Gastrocnemius medialis (tissue), 4 donors: ENCODE measurements at regions not wholly inside any gene's neighbourhood (a gene's known extent, or its start where the extent isn't known, plus 50 kb on each side); places are given as distances from the start of the nearest gene placed in this dataset.

ENCODE experiments used
- ATAC-seq, 2 donors: fragments of 150-250 bp; one replicate each; pipeline ENCODE4 v1.9.1; 2016
- DNase-seq, 2 donors: peaks; one replicate each; pipeline ENCODE4 v3.0.0-alpha.2; 2019
- H3K27ac ChIP-seq, 4 donors: fragments of 200-600 bp; sonication (generic); 1 replicate in 1 of 4; 2 replicates in 3 of 4; pipeline ENCODE4 v1.5.1; 2016 to 2018; ENCODE audit warnings: mild to moderate bottlenecking in 2 of 4, moderate library complexity in 1 of 4
- H3K27me3 ChIP-seq, 3 donors: fragments of 200-600 bp; sonication (generic) in 2 of 3; 1 replicate in 1 of 3; 2 replicates in 2 of 3; pipeline versions ENCODE4 v1.5.1 to v1.6.0; 2016 to 2019; ENCODE audit warnings: mild to moderate bottlenecking in 1 of 3, moderate library complexity in 1 of 3
- H3K36me3 ChIP-seq, 2 donors: fragments of 200-600 bp; sonication (generic) in 1 of 2; one replicate each; pipeline ENCODE4 v1.5.1; 2017 to 2018
- H3K4me1 ChIP-seq, 2 donors: fragments of 200-600 bp; sonication (generic) in 1 of 2; one replicate each; pipeline ENCODE4 v1.5.1; 2016 to 2017; ENCODE audit warnings: mild to moderate bottlenecking in 2 of 2
- H3K4me3 ChIP-seq, 4 donors: fragments of 200-600 bp; sonication (generic) in 3 of 4; 1 replicate in 1 of 4; 2 replicates in 3 of 4; pipeline ENCODE4 v1.5.1; 2016 to 2019; ENCODE audit warnings: mild to moderate bottlenecking in 2 of 4
- H3K9me3 ChIP-seq, 3 donors: fragments of 200-600 bp; sonication (generic) in 2 of 3; 1 replicate in 1 of 3; 2 replicates in 2 of 3; pipeline ENCODE4 v1.5.1; 2016 to 2019
- CTCF ChIP-seq, 5 experiments: fragments of 450-650 bp in 3 of 5; fragments of 200-600 bp in 2 of 5; sonication (generic) in 2 of 5; IDR thresholded peaks in 4 of 5; conservative IDR thresholded peaks in 1 of 5; 1 replicate in 4 of 5; 2 replicates in 1 of 5; pipeline ENCODE4 v1.5.1; 2016 to 2019; ENCODE audit warnings: antibody characterized with exemption in 5 of 5, mild to moderate bottlenecking in 3 of 5, moderate library complexity in 3 of 5
- POLR2A ChIP-seq, 2 donors: fragments of 450-650 bp; IDR thresholded peaks; one replicate each; pipeline ENCODE4 v1.6.1; 2017; ENCODE audit warnings: antibody characterized with exemption in 2 of 2, mild to moderate bottlenecking in 2 of 2, moderate library complexity in 2 of 2
- in situ Hi-C, 4 donors: fragments of 200-750 bp; cut with MboI; loops; one replicate each; pipeline versions ENCODE4 v1.15.0 to v1.8.0; 2017; ENCODE audit warnings: low sequenced_read_pairs in 4 of 4
- intact Hi-C: fragments of 100-400 bp; cut with DNase I; formaldehyde crosslinking; loops from one replicate; pipeline ENCODE4 v1.15.1; 2023; ENCODE audit warnings: low total_unique reads

DNA sequence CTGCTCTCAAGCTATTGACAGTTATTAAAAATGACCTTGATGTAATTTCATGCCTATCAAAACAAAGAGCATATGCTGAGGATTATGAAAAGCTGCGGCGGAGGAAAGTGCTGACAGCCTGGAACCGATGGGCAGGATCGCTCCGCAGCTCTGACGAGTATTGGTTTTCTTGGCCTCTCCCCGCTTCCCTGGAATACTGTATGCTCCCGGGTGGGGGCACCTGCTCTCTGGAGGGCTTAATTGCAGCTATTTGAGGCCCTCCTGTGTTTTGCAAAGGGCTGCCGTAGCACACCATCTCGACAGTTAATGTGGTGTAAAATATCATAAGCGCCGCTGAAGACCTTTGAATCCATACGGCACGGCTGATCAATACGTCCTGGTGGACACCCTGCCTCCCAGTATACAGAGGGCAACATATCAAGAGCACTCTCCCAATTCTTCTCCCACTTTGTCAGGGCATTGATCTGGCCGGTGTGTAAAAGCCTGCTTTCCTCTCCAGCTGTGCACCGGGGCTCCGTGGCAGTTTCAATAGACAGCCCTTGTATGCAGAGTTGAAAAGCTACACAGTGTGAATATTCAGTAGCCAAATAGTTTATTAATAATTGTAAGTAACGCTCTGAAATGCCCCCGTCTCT lies 662.4 kb downstream of the GALR1 start:
- H3K27me3 ChIP-seq, result peaks cover 0 to 7% (median 3%) of the 10 kb centered on the region in 3 donors
- no peak overlapping the region for H3K4me3 ChIP-seq
- H3K4me1 ChIP-seq, result no peaks in the 10 kb centered on the region
- H3K9me3 ChIP-seq, result no peaks in the 10 kb centered on the region
- in situ Hi-C loops, result no loop called here
- ATAC-seq (no peak), DNase-seq (no peak)
- H3K27ac ChIP-seq, result no peak overlapping the region
- no peaks in the 10 kb centered on the region for H3K36me3 ChIP-seq
- intact Hi-C loops, result no loop called here
- TF ChIP-seq POLR2A (IDR thresholded peaks at IDR 0.05) (no peak), CTCF (IDR thresholded peaks at IDR 0.05 in 4 of 5, conservative IDR thresholded peaks at IDR 0.05 in 1 of 5) (no peak)

DNA sequence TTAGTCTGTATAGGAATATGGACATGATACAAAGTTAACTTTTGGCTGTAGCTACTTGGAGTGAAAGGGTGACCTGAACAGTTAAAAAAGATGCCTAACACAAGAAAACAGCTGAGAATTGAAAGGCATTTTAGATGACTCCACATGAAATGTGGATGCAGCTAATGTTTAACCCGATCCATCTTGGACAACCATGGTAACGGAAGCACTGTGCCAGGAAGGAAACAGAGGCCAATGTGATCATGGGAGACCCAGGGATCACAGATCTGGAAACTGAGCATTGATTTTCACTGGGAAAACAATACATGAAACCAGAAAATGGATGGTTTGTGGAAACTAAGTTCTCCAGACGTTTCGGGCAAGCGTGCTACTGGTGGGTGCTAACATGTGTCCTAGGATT lies 669.1 kb downstream of the GALR1 start:
- in situ Hi-C loops (no loop called here), intact Hi-C loops (no loop called here)
- ATAC-seq (no peak), DNase-seq (no peak)
- H3K27me3 ChIP-seq, result no peaks in the 10 kb centered on the region
- H3K4me1 ChIP-seq, result no peaks in the 10 kb centered on the region
- no peaks in the 10 kb centered on the region for H3K36me3 ChIP-seq
- no peak overlapping the region for H3K27ac ChIP-seq
- no peak for TF ChIP-seq CTCF (IDR thresholded peaks at IDR 0.05 in 4 of 5, conservative IDR thresholded peaks at IDR 0.05 in 1 of 5)
- TF ChIP-seq POLR2A (IDR thresholded peaks at IDR 0.05), result no peak
- no peak overlapping the region for H3K4me3 ChIP-seq
- H3K9me3 ChIP-seq, result no peaks in the 10 kb centered on the region

DNA sequence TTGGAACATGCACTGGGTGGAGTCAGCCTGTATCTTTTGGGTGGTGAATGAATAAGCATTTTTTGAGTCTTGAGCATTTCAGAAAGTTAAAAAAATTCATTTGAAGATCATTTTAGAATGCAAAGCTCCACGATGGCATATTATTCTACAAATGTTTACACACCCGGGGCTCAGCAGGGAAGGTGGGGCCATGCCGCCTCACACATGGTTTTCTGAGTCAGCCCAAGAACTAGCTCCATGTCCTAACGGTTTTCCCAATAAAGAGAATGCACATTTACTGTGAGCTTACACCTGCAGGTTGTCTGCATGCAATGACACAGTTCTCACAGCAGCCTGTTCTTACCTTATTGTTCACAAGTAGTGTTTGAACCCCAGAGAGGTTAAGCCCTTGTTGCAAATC lies 670.3 kb downstream of the GALR1 start:
- ATAC-seq (no peak), DNase-seq (no peak)
- H3K9me3 ChIP-seq, result no peaks in the 10 kb centered on the region
- H3K27ac ChIP-seq, result no peak overlapping the region
- no peak overlapping the region for H3K4me3 ChIP-seq
- no peaks in the 10 kb centered on the region for H3K27me3 ChIP-seq
- TF ChIP-seq POLR2A (IDR thresholded peaks at IDR 0.05) (no peak), CTCF (IDR thresholded peaks at IDR 0.05 in 4 of 5, conservative IDR thresholded peaks at IDR 0.05 in 1 of 5) (no peak)
- intact Hi-C loops, result no loop called here
- in situ Hi-C loops, result no loop called here
- no peaks in the 10 kb centered on the region for H3K4me1 ChIP-seq
- no peaks in the 10 kb centered on the region for H3K36me3 ChIP-seq

DNA sequence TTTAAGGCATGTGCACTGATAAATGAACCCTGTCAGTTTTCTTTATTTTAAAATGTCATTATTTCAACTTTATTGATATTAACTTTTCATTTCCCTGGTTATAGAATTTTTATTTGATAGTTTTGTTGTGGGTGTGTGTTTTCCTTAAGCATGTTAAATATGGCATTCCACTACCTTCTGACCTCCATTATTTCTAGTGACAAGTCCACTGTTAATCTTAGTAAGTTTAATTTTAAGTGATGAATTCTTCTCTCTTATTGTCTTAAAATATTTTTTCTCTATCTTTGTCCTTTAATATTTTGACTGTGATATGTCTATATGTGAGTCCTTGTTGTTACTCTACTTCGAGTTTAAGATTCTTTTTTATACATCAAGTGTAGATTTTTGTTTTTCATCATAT lies 685.7 kb downstream of the GALR1 start:
- no peak for ATAC-seq
- in situ Hi-C loops, result no loop called here
- H3K4me3 ChIP-seq, result no peak overlapping the region

More for the DNA sequence above, 685.7 kb downstream of the GALR1 start:
- TF ChIP-seq POLR2A (IDR thresholded peaks at IDR 0.05) (no peak), CTCF (IDR thresholded peaks at IDR 0.05 in 4 of 5, conservative IDR thresholded peaks at IDR 0.05 in 1 of 5) (no peak)
- no peak for DNase-seq
- Histone ChIP-seq H3K9me3 (no peaks in the 10 kb centered on the region), H3K27me3 (no peaks in the 10 kb centered on the region), H3K27ac (no peak overlapping the region), H3K36me3 (no peaks in the 10 kb centered on the region), H3K4me1 (no peaks in the 10 kb centered on the region)
- intact Hi-C loops, result no loop called here
